Right lobe of liver (tissue), 6 donors: ENCODE measurements at regions not wholly inside any gene's neighbourhood (a gene's known extent, or its start where the extent isn't known, plus 50 kb on each side); places are given as distances from the start of the nearest gene placed in this dataset.

Source experiments
- ATAC-seq, 4 donors: fragments of 200-7000 bp; cut with Tn5 transposase; one replicate each; pipeline ENCODE4 v1.9.1; 2020; ENCODE audit warnings: mild to moderate bottlenecking in 4 of 4, moderate library complexity in 4 of 4
- DNase-seq, 3 donors: peaks; one replicate each; pipeline ENCODE4 v3.0.0-alpha.2; 2020
- H3K27ac ChIP-seq, 3 donors: fragments of 200-600 bp; one replicate each; pipeline ENCODE4 v1.8.0; 2022
- H3K27me3 ChIP-seq, 2 donors: fragments of 200-600 bp; one replicate each; pipeline ENCODE4 v1.8.0; 2022
- H3K36me3 ChIP-seq, 4 donors: fragments of 200-600 bp; sonication (generic) in 1 of 4; one replicate each; pipeline versions ENCODE4 v1.5.1 to v1.8.0; 2017 to 2022; ENCODE audit warnings: control low read depth in 1 of 4
- H3K4me1 ChIP-seq, 4 donors: fragments of 200-600 bp; sonication (generic) in 1 of 4; one replicate each; pipeline versions ENCODE4 v1.5.1 to v1.8.0; 2017 to 2022; ENCODE audit warnings: control low read depth in 1 of 4
- H3K4me3 ChIP-seq, 3 donors: fragments of 200-600 bp; one replicate each; pipeline ENCODE4 v1.8.0; 2022
- H3K9me3 ChIP-seq, 4 donors: fragments of 200-600 bp; sonication (generic) in 1 of 4; one replicate each; pipeline versions ENCODE4 v1.5.1 to v1.8.0; 2017 to 2022; ENCODE audit warnings: control low read depth in 1 of 4
- POLR2A ChIP-seq: fragments of 450-650 bp; IDR thresholded peaks from one replicate; pipeline ENCODE4 v1.6.1; 2017; ENCODE audit warnings: antibody characterized with exemption, mild to moderate bottlenecking
- WGBS: methylation state at CpG from one replicate; pipeline ENCODE4 v1.1.6; 2018; ENCODE audit warnings: low coverage, low lambda C conversion rate; ENCODE audit not compliant: insufficient coverage; ENCODE audit errors: missing lambda C conversion rate; 5-methylcytosine and 5-hydroxymethylcytosine counted together
- intact Hi-C, 2 donors: fragments of 100-400 bp; cut with DNase I; formaldehyde crosslinking; loops; one replicate each; pipeline versions ENCODE4 v1.11.2 to v1.14.1; 2022
- TF ChIP-seq, protein P1 (sequence below), 4 donors: fragments of 200-600 bp in 3 of 4; fragments of 450-650 bp in 1 of 4; IDR thresholded peaks; one replicate each; pipeline versions ENCODE4 v1.5.1 to v1.8.0; 2016 to 2022; ENCODE audit warnings: antibody characterized with exemption in 4 of 4, mild to moderate bottlenecking in 2 of 4
- donor health status: DM: no; HTN: yes; CAD: no.
- donor health status: DM: no; HTN: no; CAD: no.
- donor health status: DM: no; HTN: no; CAD: no.
- donor health status: DM: no; HTN: yes; CAD: no.
- donor health status: DM: no; HTN: yes; CAD: no.

DNA sequence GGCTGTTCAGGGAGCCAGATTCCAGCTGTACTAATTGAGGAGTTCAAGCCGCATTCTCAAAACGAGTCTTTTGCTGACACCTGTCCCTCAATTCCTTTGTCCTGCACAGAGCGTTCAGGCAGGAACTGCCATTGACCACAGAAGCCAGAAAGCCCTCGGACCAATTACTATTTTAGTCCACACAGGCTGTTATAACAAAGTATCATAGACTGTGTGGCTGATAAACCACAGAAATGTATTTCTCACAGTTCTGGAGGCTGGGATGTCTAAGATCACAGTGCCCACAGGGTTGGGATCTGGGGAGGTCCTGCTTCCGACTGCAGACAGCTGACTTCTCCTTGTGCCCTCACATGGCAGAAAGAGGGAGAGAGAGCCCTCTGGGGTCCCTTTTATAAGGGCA lies 119.8 kb upstream of the ATP6AP2 start:
- Histone ChIP-seq H3K4me1 (no peaks in the 10 kb centered on the region), H3K27me3 (no peaks in the 10 kb centered on the region), H3K9me3 (no peaks in the 10 kb centered on the region), H3K4me3 (no peak overlapping the region), H3K27ac (no peak overlapping the region), H3K36me3 (no peaks in the 10 kb centered on the region)
- WGBS: 51% methylated on average over 2 of the region's 5 CpGs
- DNase-seq (no peak), ATAC-seq (no peak)
- TF ChIP-seq POLR2A: no peak
- TF ChIP-seq, protein P1, sequence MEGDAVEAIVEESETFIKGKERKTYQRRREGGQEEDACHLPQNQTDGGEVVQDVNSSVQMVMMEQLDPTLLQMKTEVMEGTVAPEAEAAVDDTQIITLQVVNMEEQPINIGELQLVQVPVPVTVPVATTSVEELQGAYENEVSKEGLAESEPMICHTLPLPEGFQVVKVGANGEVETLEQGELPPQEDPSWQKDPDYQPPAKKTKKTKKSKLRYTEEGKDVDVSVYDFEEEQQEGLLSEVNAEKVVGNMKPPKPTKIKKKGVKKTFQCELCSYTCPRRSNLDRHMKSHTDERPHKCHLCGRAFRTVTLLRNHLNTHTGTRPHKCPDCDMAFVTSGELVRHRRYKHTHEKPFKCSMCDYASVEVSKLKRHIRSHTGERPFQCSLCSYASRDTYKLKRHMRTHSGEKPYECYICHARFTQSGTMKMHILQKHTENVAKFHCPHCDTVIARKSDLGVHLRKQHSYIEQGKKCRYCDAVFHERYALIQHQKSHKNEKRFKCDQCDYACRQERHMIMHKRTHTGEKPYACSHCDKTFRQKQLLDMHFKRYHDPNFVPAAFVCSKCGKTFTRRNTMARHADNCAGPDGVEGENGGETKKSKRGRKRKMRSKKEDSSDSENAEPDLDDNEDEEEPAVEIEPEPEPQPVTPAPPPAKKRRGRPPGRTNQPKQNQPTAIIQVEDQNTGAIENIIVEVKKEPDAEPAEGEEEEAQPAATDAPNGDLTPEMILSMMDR (IDR thresholded peaks at IDR 0.05): no peak
- intact Hi-C loops: no loop called here

DNA sequence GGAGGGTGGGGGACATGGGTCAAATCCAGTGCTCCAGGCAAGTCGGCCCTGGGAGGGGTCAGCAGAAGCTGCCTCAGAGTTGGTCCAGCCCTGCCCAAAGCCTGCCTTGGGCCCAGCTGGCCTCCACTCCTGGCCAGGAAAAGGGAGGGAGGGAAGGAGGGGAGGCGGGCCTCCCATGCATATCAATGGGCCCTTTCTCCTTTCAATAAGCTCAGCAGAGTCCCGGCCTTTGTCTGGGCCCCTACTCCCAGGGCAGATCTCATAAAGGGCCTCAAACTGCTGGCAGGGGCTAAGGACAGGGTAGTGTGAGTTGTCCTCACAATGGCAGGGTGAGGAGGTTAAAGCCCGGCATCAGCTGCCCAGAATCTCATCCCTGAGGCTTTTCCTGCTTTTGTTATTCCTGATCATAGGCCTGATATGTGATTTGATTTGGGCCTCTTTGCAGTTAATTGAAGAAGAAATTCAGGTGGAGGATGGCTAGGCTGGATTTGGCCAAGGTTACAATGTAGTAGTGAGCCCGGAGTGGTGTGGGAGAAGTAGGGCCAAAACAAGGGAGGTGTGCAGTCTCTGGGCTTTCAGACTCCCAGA lies 121.1 kb upstream of the ATP6AP2 start:
- Histone ChIP-seq H3K4me1 (no peaks in the 10 kb centered on the region), H3K27ac (no peak overlapping the region), H3K4me3 (no peak overlapping the region), H3K27me3 (no peaks in the 10 kb centered on the region), H3K36me3 (no peaks in the 10 kb centered on the region), H3K9me3 (no peaks in the 10 kb centered on the region)
- WGBS: 59% methylated on average over 3 of the region's 5 CpGs
- ATAC-seq (no peak), DNase-seq (no peak)
- no peak for TF ChIP-seq POLR2A
- TF ChIP-seq, protein P1 (IDR thresholded peaks at IDR 0.05): no peak
- intact Hi-C loops: no loop called here

DNA sequence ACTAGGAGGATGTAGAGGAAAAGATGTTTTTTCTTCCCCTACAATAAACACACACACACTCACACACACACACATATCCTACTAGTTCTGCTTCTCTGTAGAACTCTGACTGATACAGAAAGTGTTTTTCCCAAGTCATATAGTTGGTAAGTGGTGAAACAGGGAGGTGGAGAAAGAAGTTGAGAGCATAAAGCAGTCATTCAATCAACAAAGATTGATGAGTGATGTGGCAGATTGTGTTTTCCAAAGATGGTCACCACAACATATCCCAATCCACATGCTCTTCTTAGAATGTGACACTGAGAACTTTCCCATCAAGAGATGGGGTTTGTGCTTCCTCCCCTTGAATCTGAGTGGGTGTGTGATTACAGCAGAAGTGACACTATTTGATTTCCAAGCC lies 123.4 kb upstream of the ATP6AP2 start:
- Histone ChIP-seq H3K27ac (no peak overlapping the region), H3K27me3 (no peaks in the 10 kb centered on the region), H3K4me3 (no peak overlapping the region), H3K4me1 (no peaks in the 10 kb centered on the region), H3K36me3 (no peaks in the 10 kb centered on the region), H3K9me3 (no peaks in the 10 kb centered on the region)
- intact Hi-C loops: no loop called here
- DNase-seq (no peak), ATAC-seq (no peak)
- no peak for TF ChIP-seq POLR2A
- TF ChIP-seq, protein P1 (IDR thresholded peaks at IDR 0.05): no peak

DNA sequence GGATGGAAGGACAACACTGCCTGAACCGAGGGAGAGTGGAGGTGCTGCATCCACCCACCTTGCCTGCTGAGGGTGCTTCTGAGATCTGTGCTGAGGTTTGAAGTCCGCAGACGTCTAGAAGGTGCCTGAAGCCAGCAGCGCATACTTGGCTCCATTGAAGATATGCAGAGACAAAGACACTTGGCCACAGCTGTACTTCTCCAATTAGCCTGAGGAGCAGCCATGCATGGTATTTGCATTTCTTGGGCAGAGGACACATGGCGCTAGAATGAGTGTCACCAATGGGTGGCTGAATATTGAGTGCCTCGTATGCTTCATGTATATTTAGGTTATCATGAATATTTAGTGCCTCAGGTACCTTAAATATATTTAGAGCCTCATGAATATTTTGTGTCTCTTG lies 128.7 kb upstream of the ATP6AP2 start:
- Histone ChIP-seq H3K27me3 (no peaks in the 10 kb centered on the region), H3K4me1 (no peaks in the 10 kb centered on the region), H3K27ac (no peak overlapping the region), H3K9me3 (no peaks in the 10 kb centered on the region), H3K36me3 (no peaks in the 10 kb centered on the region), H3K4me3 (no peak overlapping the region)
- intact Hi-C loops: no loop called here
- DNase-seq (no peak), ATAC-seq (no peak)
- WGBS: no CpG with 5 or more reads among the region's 6 CpGs
- TF ChIP-seq POLR2A: no peak
- TF ChIP-seq, protein P1 (IDR thresholded peaks at IDR 0.05): no peak
